HFFc6 (cell line): ENCODE measurements at regions not wholly inside any gene's neighbourhood (a gene's known extent, or its start where the extent isn't known, plus 50 kb on each side); places are given as distances from the start of the nearest gene placed in this dataset.

ENCODE experiments used
- DNase-seq: peaks from one replicate; pipeline ENCODE4 v3.0.0-alpha.2; 2018
- H3K27ac Mint-ChIP-seq: 2 replicates; pipeline ENCODE4 v1.8.0; 2020; ENCODE audit warnings: mild to moderate bottlenecking, mixed read lengths
- H3K27me3 Mint-ChIP-seq: 2 replicates; pipeline ENCODE4 v1.8.0; 2021; ENCODE audit warnings: mild to moderate bottlenecking, moderate library complexity, mixed read lengths; ENCODE audit not compliant: insufficient read depth
- H3K36me3 Mint-ChIP-seq: 2 replicates; pipeline ENCODE4 v1.8.0; 2021; ENCODE audit warnings: low read depth, mixed read lengths
- H3K4me1 Mint-ChIP-seq: 2 replicates; pipeline ENCODE4 v1.8.0; 2020; ENCODE audit warnings: low read depth, mixed read lengths
- H3K4me3 Mint-ChIP-seq: 2 replicates; pipeline ENCODE4 v1.8.0; 2020; ENCODE audit warnings: mild to moderate bottlenecking, moderate library complexity, mixed read lengths
- H3K9me3 Mint-ChIP-seq: 2 replicates; pipeline ENCODE4 v1.8.0; 2020; ENCODE audit warnings: mild to moderate bottlenecking, mixed read lengths
- CTCF ChIP-seq: fragments of 200-600 bp; sonication (generic); IDR thresholded peaks from 2 replicates; pipeline ENCODE4 v1.5.0; 2021; ENCODE audit warnings: antibody characterized with exemption, mild to moderate bottlenecking

- DNase-seq: peak; percentile 31
- TF ChIP-seq CTCF: no peak
- Mint-ChIP-seq H3K27me3 (no peaks in the 10 kb centered on the region), H3K4me3 (no peak overlapping the region), H3K4me1 (no peaks in the 10 kb centered on the region), H3K36me3 (no peaks in the 10 kb centered on the region), H3K27ac (no peak overlapping the region), H3K9me3 (no peaks in the 10 kb centered on the region)
Observed at GRCh38 chr13:38166116-38166515, 183.5 kb upstream of the UFM1 start.

GRCh38 chr13:38160131-38160530 lies 189.5 kb upstream of the UFM1 start:
- no peaks in the 10 kb centered on the region for H3K4me1 Mint-ChIP-seq

GRCh38 chr13:38159710-38160109 lies 189.9 kb upstream of the UFM1 start:
- no peaks in the 10 kb centered on the region for H3K4me1 Mint-ChIP-seq
- DNase-seq: no peak
- no peaks in the 10 kb centered on the region for H3K36me3 Mint-ChIP-seq
- no peak overlapping the region for H3K27ac Mint-ChIP-seq
- no peak for TF ChIP-seq CTCF
- no peaks in the 10 kb centered on the region for H3K27me3 Mint-ChIP-seq
- H3K9me3 Mint-ChIP-seq: no peaks in the 10 kb centered on the region
- no peak overlapping the region for H3K4me3 Mint-ChIP-seq

More at GRCh38 chr13:38160131-38160530, 189.5 kb upstream of the UFM1 start:
- H3K27ac Mint-ChIP-seq: no peak overlapping the region
- no peaks in the 10 kb centered on the region for H3K27me3 Mint-ChIP-seq
- H3K36me3 Mint-ChIP-seq: no peaks in the 10 kb centered on the region
- no peak for TF ChIP-seq CTCF
- H3K9me3 Mint-ChIP-seq: no peaks in the 10 kb centered on the region
- no peak overlapping the region for H3K4me3 Mint-ChIP-seq
- DNase-seq: no peak

GRCh38 chr13:38147050-38147449 lies 202.6 kb upstream of the UFM1 start:
- no peaks in the 10 kb centered on the region for H3K36me3 Mint-ChIP-seq
- no peak for TF ChIP-seq CTCF
- no peak overlapping the region for H3K27ac Mint-ChIP-seq

GRCh38 chr13:38141792-38142191 lies 207.9 kb upstream of the UFM1 start:
- Mint-ChIP-seq H3K9me3 (no peaks in the 10 kb centered on the region), H3K4me3 (no peak overlapping the region), H3K27me3 (no peaks in the 10 kb centered on the region), H3K36me3 (no peaks in the 10 kb centered on the region), H3K27ac (no peak overlapping the region), H3K4me1 (no peaks in the 10 kb centered on the region)
- TF ChIP-seq CTCF: no peak
- no peak for DNase-seq

More at GRCh38 chr13:38147050-38147449, 202.6 kb upstream of the UFM1 start:
- DNase-seq: no peak
- Mint-ChIP-seq H3K9me3 (no peaks in the 10 kb centered on the region), H3K4me1 (no peaks in the 10 kb centered on the region; the same call in 1 of the 2 replicates), H3K4me3 (no peak overlapping the region), H3K27me3 (no peaks in the 10 kb centered on the region)

GRCh38 chr13:38135592-38135991 lies 214.1 kb upstream of the UFM1 start:
- Mint-ChIP-seq H3K4me1 (no peaks in the 10 kb centered on the region), H3K4me3 (no peak overlapping the region), H3K36me3 (no peaks in the 10 kb centered on the region), H3K27ac (no peak overlapping the region), H3K9me3 (no peaks in the 10 kb centered on the region), H3K27me3 (no peaks in the 10 kb centered on the region)
- TF ChIP-seq CTCF: no peak
- no peak for DNase-seq
